ENCODE measurements at regions not wholly inside any gene's neighbourhood (a gene's known extent, or its start where the extent isn't known, plus 50 kb on each side); places are given as distances from the start of the nearest gene placed in this dataset.

GRCh38 chr18:29104671-29105070 lies 927.7 kb upstream of the CDH2 start:
- no peaks in the 10 kb centered on the region for H3K9me3 Mint-ChIP-seq (ENCODE audit: unreplicated experiment)
- TF ChIP-seq CTCF (IDR thresholded peaks at IDR 0.05; ENCODE audit: unreplicated experiment): no peak
- H3K4me1 Mint-ChIP-seq (ENCODE audit: insufficient read depth, unreplicated experiment): no peaks in the 10 kb centered on the region
- no peaks in the 10 kb centered on the region for H3K36me3 Mint-ChIP-seq (ENCODE audit: insufficient read depth, unreplicated experiment)
- POLR2A ChIA-PET: no interaction called here
- no TSS peak for BruUV-seq (replicated peaks)
- no peaks in the 10 kb centered on the region for H3K27me3 Mint-ChIP-seq (ENCODE audit: insufficient read depth, unreplicated experiment)
- CTCF ChIA-PET: no interaction called here
- no peak overlapping the region for H3K4me3 Mint-ChIP-seq (ENCODE audit: unreplicated experiment)
- no peak overlapping the region for H3K27ac Mint-ChIP-seq (ENCODE audit: low read depth, unreplicated experiment)
- no peak for DNase-seq (ENCODE audit: unreplicated experiment)
- intact Hi-C loops (cut with micrococcal nuclease): no loop called here

- POLR2A ChIA-PET: no interaction called here
- TF ChIP-seq CTCF (IDR thresholded peaks at IDR 0.05; ENCODE audit: unreplicated experiment): no peak
- DNase-seq (ENCODE audit: unreplicated experiment): no peak
- Mint-ChIP-seq H3K27me3 (ENCODE audit: insufficient read depth, unreplicated experiment) (no peaks in the 10 kb centered on the region), H3K4me1 (ENCODE audit: insufficient read depth, unreplicated experiment) (no peaks in the 10 kb centered on the region), H3K36me3 (ENCODE audit: insufficient read depth, unreplicated experiment) (no peaks in the 10 kb centered on the region), H3K9me3 (ENCODE audit: unreplicated experiment) (no peaks in the 10 kb centered on the region), H3K27ac (ENCODE audit: low read depth, unreplicated experiment) (no peak overlapping the region), H3K4me3 (ENCODE audit: unreplicated experiment) (no peak overlapping the region)
- CTCF ChIA-PET: no interaction called here
- BruUV-seq (replicated peaks): no TSS peak
- intact Hi-C loops (cut with micrococcal nuclease): no loop called here
Observed at GRCh38 chr18:29104227-29104626, 927.3 kb upstream of the CDH2 start.

GRCh38 chr18:29096079-29096770 lies 919.3 kb upstream of the CDH2 start:
- POLR2A ChIA-PET: no interaction called here

GRCh38 chr18:29087616-29088246 lies 910.8 kb upstream of the CDH2 start:
- ChIA-PET CTCF (interaction anchor here (0.6 kb wide), 1 partner anchor 910 kb away, joined by 6 read pairs; the partner anchor contains the start of gene CDH2), POLR2A (no interaction called here)
- no TSS peak for BruUV-seq (replicated peaks)
- intact Hi-C loops (cut with micrococcal nuclease): no loop called here
- no peaks in the 10 kb centered on the region for H3K36me3 Mint-ChIP-seq (ENCODE audit: insufficient read depth, unreplicated experiment)
- H3K4me3 Mint-ChIP-seq (ENCODE audit: unreplicated experiment): no peak overlapping the region
- H3K4me1 Mint-ChIP-seq (ENCODE audit: insufficient read depth, unreplicated experiment): peaks cover 5% of the 10 kb centered on the region
- H3K9me3 Mint-ChIP-seq (ENCODE audit: unreplicated experiment): no peaks in the 10 kb centered on the region
- H3K27ac Mint-ChIP-seq (ENCODE audit: low read depth, unreplicated experiment): no peak overlapping the region
- no peak for DNase-seq (ENCODE audit: unreplicated experiment)
- no peak for TF ChIP-seq CTCF (IDR thresholded peaks at IDR 0.05; ENCODE audit: unreplicated experiment)
- H3K27me3 Mint-ChIP-seq (ENCODE audit: insufficient read depth, unreplicated experiment): no peaks in the 10 kb centered on the region

More at GRCh38 chr18:29096079-29096770, 919.3 kb upstream of the CDH2 start:
- no peaks in the 10 kb centered on the region for H3K27me3 Mint-ChIP-seq (ENCODE audit: insufficient read depth, unreplicated experiment)
- H3K9me3 Mint-ChIP-seq (ENCODE audit: unreplicated experiment): no peaks in the 10 kb centered on the region
- CTCF ChIA-PET: no interaction called here
- no peaks in the 10 kb centered on the region for H3K4me1 Mint-ChIP-seq (ENCODE audit: insufficient read depth, unreplicated experiment)
- no TSS peak for BruUV-seq (replicated peaks)
- H3K36me3 Mint-ChIP-seq (ENCODE audit: insufficient read depth, unreplicated experiment): no peaks in the 10 kb centered on the region
- intact Hi-C loops (cut with micrococcal nuclease): no loop called here
- no peak for DNase-seq (ENCODE audit: unreplicated experiment)
- H3K4me3 Mint-ChIP-seq (ENCODE audit: unreplicated experiment): no peak overlapping the region
- H3K27ac Mint-ChIP-seq (ENCODE audit: low read depth, unreplicated experiment): no peak overlapping the region
- no peak for TF ChIP-seq CTCF (IDR thresholded peaks at IDR 0.05; ENCODE audit: unreplicated experiment)

Data from MCF 10A (cell line).